ENCODE measurements at regions not wholly inside any gene's neighbourhood (a gene's known extent, or its start where the extent isn't known, plus 50 kb on each side); places are given as distances from the start of the nearest gene placed in this dataset.

DNA sequence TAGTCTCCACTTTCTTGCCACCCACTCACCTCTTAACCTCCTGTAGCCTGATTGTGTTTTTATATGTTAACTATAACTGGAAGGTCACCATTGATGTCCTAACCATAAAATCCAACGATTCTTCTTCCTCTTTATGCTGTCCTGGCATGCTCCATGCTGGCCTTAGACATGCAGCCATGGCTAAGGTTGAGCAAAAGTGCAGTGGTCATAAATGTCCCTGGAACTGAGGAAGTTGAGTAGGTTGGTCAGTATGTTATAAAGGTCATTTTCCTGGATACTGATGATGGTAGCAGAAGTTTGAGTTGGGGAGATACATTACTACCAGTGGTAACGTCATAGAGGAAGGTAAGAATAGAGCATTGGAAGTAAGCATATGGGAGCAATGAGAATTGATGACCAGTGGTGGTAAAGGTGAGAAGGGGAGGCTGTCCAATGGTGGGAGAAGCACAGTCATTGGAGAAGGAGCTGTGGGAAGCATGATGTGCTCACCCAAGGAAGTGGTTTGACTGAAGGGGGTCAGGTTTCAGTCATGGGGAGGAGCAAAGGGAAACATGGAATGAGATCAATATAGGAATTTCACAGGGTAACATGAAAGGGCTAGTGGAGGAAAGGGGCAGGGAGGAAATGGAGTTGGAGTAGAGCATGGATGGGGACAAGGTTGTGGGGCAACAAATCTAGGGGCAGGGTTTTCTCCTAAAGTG is 240.8 kb downstream of the DACT1 start:
- DNase-seq (ENCODE audit: low read depth): no peak

DNA sequence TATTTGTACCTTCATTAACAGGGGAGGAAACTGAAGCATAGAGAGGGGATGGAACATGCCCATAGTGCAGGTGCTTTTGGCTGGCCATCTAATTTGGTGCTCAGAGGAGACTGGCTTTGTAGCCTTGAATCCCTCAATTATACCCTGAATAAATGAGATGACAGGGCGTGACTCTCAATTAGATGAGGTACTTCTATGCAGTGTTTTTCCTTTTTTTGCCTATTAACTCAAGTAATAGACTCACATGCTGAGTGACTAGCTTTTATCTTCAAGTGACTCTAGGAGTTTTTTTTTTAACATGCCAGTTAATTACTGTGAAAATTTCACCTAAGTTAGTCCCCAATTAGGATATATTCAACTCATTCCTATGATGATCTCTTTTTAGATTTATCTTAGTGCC is 243.7 kb downstream of the DACT1 start:
- no peak for DNase-seq (ENCODE audit: low read depth)

DNA sequence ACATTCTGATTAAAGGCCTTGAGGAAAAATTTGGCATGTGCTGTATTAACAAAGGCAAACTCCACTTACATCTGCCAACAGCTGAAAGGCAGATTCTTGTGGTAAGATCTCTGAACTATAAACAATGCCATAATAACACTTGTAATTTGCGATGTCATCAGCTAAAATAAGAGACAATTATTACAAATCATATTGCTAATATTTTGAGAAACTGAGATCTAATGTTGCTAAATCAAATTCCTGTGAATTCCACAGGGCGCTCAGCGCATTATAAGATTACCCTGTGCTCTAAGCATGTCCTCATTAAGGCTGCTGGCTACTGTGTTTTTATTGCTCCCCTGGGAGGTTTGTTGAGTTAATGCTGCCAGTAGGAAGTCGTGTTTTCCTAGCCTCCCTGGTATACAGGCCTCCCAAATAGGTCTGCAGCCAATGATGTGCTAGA is 244.8 kb downstream of the DACT1 start:
- peak; percentile 84 for DNase-seq (ENCODE audit: low read depth)

DNA sequence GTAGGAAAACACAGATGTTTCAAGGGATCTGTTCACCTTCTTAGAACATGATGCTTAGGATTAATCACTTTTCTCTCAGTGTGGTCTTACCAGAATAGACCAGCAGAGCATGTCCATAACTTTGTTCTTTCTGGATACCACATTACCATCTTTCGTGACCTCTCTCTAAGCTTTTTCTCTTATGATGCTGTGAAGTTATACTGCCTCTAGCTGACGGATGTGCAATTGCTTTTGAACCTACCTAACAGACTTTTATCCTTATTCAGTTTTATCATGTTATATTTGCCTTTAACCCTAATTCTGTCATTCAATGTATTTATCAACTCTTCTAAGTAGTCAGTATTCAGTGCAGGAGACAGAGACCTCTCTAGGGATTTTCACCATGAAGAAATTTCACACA is 246.7 kb downstream of the DACT1 start:
- DNase-seq (ENCODE audit: low read depth): no peak

DNA sequence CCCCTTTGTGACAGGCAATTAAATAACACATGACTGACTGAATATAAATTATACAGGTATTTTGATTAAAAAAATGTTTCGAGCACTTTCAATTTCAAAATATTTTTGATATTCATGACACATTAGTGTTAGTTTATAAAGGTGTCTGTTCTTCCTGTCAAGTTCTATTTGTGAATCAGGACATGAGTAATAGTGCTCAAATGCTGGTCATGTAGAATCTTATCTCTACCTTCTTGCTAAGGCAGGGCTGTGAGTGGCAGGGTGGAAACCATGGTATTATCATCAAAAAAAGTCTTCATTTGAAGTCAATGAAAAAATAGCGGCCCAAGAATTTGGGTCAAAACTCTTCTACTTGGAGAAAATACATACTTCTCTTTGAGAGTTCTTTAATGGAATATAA is 250.2 kb downstream of the DACT1 start:
- no peak for DNase-seq (ENCODE audit: low read depth)

DNA sequence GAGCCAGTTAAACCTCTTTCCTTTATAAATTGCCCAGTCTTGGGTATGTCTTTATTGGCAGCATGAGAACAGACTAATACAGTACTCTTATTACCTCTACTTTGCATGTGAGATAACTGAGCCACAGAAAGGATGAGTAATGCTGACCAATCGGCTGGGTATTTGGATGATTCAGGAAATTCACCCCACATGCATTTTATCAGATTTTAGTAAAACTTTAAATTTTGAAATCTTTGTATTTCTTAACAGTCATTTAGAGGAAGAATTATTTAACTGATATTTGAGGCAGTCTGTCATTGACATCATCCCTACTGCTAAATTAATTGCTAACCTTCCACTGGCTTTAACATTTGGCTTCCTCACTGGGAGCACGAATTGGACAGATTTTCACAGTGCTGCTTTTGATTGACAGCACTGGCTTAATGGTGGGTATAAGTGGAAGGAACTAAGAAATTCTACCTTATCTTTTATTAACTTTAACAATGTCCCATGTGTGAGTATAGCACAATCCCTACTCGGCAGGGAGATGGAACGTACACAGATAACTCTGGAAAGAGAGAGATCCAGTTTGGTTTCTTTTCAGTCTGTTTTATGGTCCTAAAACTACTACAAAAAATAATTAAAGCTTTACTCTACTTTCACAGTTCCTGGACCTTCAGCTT is 261.0 kb downstream of the DACT1 start:
- DNase-seq (ENCODE audit: low read depth): peak; percentile 67

DNA sequence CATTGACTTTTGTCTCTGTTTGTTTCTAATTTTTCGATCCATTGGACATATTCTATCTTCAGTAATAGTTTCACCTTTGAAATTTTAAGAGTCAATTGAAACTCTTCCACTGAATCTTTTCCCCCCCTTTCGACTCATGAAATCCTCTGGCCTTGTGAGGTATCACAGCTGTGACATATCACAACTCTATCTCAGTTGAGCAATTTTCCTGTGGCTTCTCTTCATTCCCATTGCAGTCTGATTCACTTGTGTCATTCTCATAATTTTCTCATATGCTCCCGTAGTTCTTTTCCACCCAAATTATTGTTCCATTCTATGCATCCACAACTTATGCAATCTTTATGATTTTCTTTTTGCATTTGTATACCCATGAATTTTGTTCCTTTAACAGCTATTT is 261.6 kb downstream of the DACT1 start:
- peak; percentile 47 for DNase-seq (ENCODE audit: low read depth)

DNA sequence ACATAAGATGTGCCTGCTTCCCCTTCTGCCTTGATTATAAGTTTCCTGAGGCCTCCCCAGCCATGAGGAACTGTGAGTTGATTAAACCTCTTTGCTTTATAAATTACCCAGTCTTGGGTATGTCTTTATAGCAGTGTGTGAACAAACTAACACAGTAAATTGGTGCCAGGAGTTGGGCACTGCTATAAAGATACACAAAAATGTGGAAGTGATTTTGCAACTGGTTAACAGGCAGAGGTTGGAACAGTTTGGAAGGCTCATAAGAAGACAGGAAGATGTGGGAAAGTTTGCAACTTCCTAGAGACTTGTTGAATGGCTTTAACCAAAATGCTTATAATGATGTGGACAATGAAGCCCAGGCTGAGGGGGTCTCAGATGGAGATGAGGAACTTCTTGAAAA is 264.1 kb downstream of the DACT1 start:
- DNase-seq (ENCODE audit: low read depth): no peak

DNA sequence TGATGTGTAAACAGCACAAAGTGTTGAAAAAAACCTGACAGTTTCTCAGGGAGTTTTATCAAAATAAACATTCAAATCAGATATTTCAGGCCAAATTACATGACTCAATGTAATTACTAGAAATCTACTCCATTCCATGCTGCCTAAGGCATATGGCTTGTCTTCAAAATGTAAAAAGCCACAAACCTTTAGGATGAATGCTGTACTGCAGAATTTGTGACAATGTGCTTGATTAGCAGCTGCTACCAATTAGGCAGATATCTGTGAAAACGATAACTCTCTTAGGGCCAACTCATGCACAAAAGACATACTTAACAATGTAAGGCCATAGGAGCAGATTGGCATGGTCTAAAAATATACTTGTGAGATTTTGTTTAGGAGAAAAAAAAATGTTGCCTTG is 267.0 kb downstream of the DACT1 start:
- no peak for DNase-seq (ENCODE audit: low read depth)

DNA sequence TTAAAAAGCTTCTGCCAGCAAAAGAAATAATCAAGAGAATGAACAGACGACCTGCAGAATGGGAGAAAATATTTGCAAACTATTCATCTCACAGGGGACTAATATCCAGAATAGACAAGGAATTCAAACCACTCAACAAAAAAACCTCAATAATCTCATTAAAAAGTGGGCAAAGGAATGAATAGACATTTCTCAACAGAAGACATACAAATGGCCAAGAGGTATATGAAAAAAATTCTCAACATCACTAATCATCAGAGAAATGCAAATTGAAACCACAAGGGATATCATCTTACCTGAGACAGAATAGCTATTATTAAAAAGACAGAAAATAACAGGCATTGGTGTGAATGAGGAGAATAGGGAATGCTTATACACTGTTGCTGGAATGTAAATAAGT is 270.0 kb downstream of the DACT1 start:
- peak; percentile 12 for DNase-seq (ENCODE audit: low read depth)

DNA sequence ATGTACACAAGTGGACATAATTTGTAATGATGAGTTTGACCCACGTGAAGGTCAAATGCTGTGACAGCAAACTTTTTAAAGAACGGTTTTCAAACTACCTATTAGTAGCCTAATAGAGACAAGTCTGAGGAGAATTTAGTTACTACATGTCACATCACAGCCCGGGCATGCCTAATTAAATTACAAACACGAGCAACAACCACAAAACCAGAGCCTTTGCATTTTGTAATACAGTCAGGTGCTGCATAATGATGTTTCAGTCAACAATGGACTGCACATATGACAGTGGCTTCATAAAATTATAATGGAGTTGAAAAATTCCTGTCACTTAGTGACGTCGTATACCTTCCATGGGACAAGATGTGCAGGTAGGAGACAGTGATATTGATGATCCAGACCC is 274.5 kb downstream of the DACT1 start:
- no peak for DNase-seq (ENCODE audit: low read depth)

DNA sequence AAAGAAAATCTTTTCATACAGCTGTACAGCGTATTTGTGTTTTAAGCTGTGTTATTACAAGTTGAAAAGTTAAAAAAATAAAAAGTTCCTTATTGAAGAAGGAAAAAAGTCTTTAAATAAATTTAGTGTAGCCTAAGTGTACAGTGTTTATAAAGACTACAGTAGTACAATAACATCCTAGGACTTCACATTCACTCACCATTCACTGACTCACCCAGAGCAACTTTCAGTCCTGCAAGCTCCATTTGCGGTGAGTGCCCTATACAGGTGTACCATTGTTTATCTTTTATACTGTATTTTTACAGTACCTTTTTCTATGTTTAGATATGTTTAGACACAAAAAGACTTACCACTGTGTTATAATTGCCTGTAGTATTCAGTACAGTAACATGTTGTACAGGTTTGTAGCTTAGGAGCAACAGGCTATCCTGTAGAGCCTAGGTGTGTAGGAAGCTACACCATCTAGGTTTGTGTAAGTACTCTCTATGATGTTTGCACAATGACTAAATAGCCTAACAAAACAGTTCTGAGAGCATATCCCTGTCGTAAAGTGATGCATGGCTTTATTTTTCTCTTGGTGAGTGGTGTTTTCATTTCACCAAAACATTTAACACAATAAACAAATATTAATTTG is 275.2 kb downstream of the DACT1 start:
- no peak for DNase-seq (ENCODE audit: low read depth)

DNA sequence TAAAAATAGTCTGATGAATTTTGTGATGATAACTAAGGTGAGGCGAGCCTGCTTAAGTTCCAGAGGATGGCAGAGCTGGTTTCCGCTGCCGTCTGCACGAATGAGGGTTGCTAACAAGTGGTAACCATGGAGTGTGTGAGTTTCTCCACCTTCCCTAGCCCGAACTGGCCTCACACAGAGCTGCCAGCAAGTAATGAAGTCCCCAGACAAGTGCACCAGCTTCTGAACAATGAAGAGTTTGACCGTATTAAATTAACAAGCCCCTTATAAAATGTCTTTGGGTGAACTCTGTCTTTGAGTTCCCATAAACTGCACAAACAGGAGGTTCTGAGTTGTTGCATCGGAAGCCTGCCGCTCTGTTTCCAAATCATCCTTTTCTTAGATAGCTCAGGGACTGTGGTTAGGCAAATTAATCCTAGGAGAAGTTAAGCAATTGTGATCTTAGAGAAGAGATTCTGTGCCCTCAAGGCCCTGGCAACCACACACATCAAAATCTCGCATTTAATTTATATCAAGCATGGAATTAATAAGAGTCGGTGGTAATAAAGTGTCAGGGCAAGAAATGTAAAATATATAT is 274.1 kb upstream of the DAAM1 start:
- no peak for DNase-seq (ENCODE audit: low read depth)

DNA sequence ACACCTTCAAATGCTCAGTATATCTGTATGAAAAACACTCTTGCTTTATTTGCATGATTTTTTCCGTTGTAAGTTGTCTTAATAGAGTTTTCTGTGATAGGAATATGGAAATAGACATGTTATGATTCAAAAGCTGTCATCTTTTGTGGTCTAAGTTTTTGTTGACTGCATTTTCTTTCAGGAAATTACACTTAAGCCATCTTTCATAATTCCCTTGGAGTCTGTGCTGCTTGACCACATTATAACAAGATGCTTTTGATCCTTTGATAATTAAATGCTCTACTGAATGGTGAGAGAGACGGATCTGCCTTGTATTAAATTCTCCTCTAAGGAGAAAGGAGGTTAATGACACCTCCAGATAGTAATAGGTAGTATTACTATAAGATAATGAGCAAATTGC is 272.8 kb upstream of the DAAM1 start:
- DNase-seq (ENCODE audit: low read depth): no peak

DNA sequence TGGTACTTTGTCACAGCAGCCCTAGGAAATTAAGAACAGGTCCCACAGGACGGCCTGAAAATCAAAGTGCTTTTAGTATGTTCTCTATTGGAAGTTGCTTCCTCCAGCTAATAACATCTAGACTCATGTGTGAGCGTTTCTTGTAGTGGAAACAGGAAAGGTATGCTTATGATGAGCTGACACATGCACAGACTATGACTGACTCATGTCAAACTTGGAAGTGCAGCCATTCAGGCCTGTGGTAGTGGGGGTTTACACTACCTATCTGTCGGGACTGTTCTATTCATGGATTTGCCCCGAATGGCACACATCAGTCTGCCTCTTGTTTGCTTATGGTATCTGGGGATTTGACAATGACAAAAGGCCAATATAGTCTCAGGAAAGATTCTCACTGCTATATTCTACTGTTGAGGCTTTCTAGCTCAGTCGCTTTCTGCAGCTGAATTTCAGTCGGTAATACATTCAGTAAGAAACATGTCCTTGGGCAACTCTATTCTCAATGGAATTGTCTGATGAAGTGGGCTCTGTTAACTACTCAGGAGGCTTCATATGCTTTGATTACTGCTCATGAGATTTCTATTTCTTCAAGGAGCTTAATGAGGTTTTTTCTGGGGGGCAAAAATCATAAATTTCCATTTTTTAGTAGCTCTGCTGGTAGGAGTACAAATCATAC is 270.3 kb upstream of the DAAM1 start:
- DNase-seq (ENCODE audit: low read depth): no peak

DNA sequence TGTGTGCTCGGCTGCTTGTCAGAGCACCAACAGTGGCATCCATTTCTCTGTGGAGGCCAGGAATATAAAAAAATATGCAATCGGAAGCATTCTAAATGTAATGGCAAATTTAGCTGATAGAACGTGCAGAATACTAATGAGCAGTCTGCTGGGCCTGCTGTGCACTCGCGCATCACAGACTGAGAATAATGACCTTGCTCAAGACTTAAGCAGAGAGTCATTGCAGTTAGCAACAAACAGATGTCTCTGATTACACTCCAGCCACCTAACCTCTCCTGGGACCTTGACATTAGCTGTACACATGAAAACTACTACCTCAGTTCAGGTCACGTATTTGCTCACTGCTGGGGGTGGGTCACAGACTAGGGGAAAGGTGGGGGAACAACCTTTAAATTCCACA is 269.2 kb upstream of the DAAM1 start:
- no peak for DNase-seq (ENCODE audit: low read depth)

DNA sequence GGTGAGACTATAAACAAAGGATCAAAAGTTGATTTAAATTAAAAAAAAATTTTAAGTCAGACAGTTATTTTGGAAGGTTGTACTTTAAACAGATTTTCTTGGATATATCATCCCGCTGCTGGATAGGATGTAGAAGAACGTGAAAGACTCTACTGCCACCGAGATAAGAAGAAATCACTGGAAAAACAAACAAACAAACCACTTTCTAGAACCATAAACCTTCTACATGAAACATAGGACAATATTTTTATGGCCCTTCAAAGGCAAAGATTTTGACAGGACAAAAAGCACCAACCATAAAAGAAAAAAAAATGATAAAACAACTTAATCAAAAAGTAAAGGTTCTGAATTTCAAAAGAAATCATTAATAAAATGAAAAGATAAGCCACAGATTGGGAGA is 268.2 kb upstream of the DAAM1 start:
- DNase-seq (ENCODE audit: low read depth): no peak

DNA sequence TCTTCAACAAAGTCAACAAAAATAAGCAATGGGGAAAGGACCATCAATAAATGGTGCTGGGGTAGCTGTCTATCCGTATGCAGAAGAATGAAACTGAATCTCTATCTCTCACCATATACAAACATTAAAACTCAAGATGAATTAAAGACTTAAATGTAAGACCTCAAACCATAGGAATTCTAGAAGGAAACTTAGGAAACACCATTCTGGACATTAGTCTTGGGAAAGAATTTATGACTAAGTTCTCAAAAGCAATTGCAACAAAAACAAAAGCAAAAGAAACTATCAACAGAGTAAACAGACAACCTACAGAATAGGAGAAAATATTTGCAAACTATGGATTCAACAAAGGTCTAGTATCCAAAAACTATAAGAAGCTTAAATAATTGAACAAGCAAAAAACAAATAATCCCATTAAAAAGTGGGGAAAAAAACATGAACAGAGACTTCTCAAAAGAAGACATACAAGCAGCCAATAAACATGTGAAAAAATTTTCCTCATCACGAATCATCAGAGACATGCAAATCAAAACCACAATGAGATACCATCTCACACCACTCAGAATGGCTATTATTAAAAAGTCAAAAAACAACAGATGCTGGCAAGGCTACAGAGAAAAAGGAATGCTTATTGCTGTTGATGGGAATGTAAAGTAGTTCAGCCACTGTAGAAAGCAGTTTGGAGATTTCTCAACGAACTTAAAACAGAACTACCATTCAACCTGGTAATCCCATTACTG is 266.1 kb upstream of the DAAM1 start:
- DNase-seq (ENCODE audit: low read depth): peak; percentile 39

DNA sequence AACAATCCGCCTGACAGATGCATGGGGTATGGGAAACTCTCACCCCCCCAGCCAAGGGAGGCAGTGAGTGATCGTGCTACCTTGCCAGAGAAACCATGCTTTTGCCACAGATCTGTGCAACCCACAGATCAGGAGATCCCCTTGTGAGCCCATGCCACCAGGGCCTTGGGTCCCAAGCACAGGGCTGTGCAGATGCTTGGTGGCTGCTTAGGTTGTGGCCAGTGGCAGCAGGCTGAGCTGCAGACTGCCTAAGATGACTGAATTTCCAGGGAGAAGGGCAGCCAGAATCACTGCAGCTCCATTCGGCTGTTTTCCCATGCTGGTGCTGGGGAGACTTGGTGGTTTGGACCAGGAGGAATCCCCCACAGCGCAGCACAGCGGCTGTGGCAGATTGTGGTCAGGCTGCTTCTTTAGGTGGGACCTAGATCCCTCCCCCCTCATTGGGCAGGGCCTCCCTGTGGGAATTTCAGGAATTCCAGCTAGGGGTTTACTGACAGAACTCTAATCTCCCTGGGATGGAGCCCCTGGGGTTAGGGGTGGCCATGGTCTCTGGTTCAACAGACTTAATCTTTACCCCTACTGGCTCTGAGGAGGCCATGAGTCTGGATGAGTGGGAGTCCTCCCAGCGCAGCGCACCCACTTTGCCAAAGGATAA is 264.6 kb upstream of the DAAM1 start:
- DNase-seq (ENCODE audit: low read depth): no peak

DNA sequence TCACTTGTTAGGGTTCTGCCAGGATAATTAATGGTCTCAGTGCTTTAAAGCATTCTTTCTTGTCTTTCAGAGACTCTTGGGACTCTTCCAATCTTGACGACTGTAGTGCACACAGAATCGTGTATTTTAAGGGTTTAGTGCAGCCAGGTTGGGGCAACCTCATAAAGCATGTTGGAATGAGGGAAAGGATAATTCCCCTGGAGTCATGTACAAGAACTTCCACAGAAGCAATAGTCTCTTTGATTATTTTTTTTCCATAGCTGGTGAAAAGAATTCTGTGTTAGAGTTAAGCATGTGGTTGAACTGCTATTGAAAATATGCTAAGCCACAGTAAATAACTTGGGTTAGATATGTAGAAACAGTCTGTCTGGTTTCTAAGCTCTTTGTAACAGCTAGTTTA is 246.8 kb upstream of the DAAM1 start:
- no peak for DNase-seq (ENCODE audit: low read depth)

DNA sequence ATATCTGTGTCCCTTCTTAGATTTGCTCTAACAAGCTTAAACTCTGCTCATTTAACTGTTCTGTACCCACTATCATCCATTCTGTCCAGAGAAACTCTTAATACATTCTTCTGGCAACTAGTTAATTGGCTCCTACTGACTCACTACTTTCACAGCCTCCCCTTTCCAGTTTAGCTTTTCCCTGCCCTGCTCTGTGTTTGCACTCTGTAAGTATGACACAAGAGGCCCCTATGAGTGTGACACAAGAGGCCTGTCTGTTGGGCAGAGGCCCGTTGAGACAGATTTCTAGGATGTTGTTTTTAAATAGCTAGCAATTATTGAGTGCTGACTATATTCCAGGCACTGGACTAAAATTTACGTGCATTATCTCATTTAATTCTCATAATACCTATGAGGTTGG is 246.0 kb upstream of the DAAM1 start:
- DNase-seq (ENCODE audit: low read depth): no peak

Measured in myocyte (in vitro differentiated cells).